ENCODE measurements at regions not wholly inside any gene's neighbourhood (a gene's known extent, or its start where the extent isn't known, plus 50 kb on each side); places are given as distances from the start of the nearest gene placed in this dataset.

DNA sequence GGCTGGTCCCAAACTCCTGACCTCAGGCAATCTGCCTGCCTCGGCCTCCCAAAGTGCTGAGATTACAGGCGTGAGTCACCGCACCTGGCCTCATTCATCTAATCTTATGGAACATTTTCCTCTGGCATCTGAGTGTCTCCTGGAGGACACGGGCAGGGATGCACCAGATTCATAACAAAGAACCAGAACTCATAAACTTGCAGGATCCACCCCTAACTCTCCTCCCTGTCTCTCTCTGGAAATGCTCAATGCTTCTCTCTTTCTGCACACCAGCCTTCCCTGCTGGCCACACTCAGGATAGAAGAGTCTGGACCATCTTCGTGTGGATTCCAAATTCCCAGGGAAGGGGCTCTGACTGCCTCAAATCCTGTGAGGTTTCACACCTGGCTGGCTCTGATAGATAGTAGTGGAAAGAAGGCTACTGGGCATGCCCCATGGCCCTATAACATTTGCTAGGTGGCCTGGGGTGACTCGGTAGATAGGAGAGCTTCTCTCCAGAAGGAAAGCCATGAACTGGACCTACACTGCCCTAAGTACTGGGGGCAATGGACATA lies 483.2 kb upstream of the GYPC start:
- H3K27ac ChIP-seq (ENCODE audit: insufficient read depth, low read length), result no peak overlapping the region
- H3K4me3 ChIP-seq (replicated peaks in 1 of 4; ENCODE audit: control extremely low read depth in 1 of 4, insufficient read depth in 1 of 4, low read depth in 3 of 4, low read length in 4 of 4), result no peak overlapping the region
- H3K9me3 ChIP-seq (ENCODE audit: control insufficient read depth, insufficient read depth, low read depth, low read length), result no peaks in the 10 kb centered on the region
- TF ChIP-seq, protein P1, sequence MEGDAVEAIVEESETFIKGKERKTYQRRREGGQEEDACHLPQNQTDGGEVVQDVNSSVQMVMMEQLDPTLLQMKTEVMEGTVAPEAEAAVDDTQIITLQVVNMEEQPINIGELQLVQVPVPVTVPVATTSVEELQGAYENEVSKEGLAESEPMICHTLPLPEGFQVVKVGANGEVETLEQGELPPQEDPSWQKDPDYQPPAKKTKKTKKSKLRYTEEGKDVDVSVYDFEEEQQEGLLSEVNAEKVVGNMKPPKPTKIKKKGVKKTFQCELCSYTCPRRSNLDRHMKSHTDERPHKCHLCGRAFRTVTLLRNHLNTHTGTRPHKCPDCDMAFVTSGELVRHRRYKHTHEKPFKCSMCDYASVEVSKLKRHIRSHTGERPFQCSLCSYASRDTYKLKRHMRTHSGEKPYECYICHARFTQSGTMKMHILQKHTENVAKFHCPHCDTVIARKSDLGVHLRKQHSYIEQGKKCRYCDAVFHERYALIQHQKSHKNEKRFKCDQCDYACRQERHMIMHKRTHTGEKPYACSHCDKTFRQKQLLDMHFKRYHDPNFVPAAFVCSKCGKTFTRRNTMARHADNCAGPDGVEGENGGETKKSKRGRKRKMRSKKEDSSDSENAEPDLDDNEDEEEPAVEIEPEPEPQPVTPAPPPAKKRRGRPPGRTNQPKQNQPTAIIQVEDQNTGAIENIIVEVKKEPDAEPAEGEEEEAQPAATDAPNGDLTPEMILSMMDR (conservative IDR thresholded peaks at IDR 0.05 in 1 of 2, IDR thresholded peaks at IDR 0.05 in 1 of 2; ENCODE audit: low read depth in 1 of 2, low read length in 2 of 2), result no peak
- H3K9ac ChIP-seq (ENCODE audit: insufficient read depth, low read length), result no peak overlapping the region
- no peaks in the 10 kb centered on the region for H3K27me3 ChIP-seq (ENCODE audit: control insufficient read depth, insufficient read depth, low read length)
- no peaks in the 10 kb centered on the region for H3K79me2 ChIP-seq (ENCODE audit: control insufficient read depth, insufficient read depth, low read length)
- no peaks in the 10 kb centered on the region for H3K36me3 ChIP-seq (ENCODE audit: control insufficient read depth, insufficient read depth, low read length)
- H3K4me1 ChIP-seq (ENCODE audit: control insufficient read depth, extremely low read depth, insufficient read depth, low read length), result no peaks in the 10 kb centered on the region
- H4K20me1 ChIP-seq (ENCODE audit: control insufficient read depth, extremely low read depth, insufficient read depth, low read length), result no peaks in the 10 kb centered on the region
- DNase-seq (ENCODE audit: low read depth in 2 of 2), result no peak
- H2AFZ ChIP-seq (ENCODE audit: low read length), result no peak overlapping the region
- no peak overlapping the region for H3K4me2 ChIP-seq (ENCODE audit: extremely low read depth, insufficient read depth, low read length)

DNA sequence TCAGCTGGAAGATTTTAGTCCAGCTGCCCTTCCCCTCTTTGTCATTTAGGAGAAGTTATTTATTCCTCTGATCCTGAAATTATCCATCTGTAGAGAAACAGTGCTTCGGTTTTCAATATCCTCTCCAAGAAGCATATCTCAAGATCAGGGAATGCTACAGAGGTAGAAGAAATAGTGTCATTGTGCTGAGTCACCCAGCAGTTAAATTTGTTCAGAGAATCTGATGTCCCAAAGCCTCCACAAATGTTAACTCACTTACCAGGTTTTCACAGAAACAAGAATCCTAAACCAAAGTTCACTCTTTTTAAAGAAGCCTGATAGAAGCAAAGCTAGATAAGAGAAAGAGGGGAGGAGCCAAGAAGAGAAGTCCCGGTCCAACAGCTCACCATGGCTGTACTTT lies 480.7 kb upstream of the GYPC start:
- Histone ChIP-seq H3K79me2 (ENCODE audit: control insufficient read depth, insufficient read depth, low read length) (no peaks in the 10 kb centered on the region), H3K9ac (ENCODE audit: insufficient read depth, low read length) (no peak overlapping the region), H3K4me3 (replicated peaks in 1 of 4; ENCODE audit: control extremely low read depth in 1 of 4, insufficient read depth in 1 of 4, low read depth in 3 of 4, low read length in 4 of 4) (no peak overlapping the region), H3K27ac (ENCODE audit: insufficient read depth, low read length) (no peak overlapping the region), H3K27me3 (ENCODE audit: control insufficient read depth, insufficient read depth, low read length) (no peaks in the 10 kb centered on the region), H4K20me1 (ENCODE audit: control insufficient read depth, extremely low read depth, insufficient read depth, low read length) (no peaks in the 10 kb centered on the region), H3K4me2 (ENCODE audit: extremely low read depth, insufficient read depth, low read length) (no peak overlapping the region), H3K36me3 (ENCODE audit: control insufficient read depth, insufficient read depth, low read length) (no peaks in the 10 kb centered on the region), H3K4me1 (ENCODE audit: control insufficient read depth, extremely low read depth, insufficient read depth, low read length) (no peaks in the 10 kb centered on the region), H2AFZ (ENCODE audit: low read length) (no peak overlapping the region), H3K9me3 (ENCODE audit: control insufficient read depth, insufficient read depth, low read depth, low read length) (no peaks in the 10 kb centered on the region)
- TF ChIP-seq, protein P1 (conservative IDR thresholded peaks at IDR 0.05 in 1 of 2, IDR thresholded peaks at IDR 0.05 in 1 of 2; ENCODE audit: low read depth in 1 of 2, low read length in 2 of 2), result no peak
- no peak for TF ChIP-seq EZH2 (IDR thresholded peaks at IDR 0.05; ENCODE audit: low read length, missing control alignments)
- no peak for DNase-seq (ENCODE audit: low read depth in 2 of 2)

DNA sequence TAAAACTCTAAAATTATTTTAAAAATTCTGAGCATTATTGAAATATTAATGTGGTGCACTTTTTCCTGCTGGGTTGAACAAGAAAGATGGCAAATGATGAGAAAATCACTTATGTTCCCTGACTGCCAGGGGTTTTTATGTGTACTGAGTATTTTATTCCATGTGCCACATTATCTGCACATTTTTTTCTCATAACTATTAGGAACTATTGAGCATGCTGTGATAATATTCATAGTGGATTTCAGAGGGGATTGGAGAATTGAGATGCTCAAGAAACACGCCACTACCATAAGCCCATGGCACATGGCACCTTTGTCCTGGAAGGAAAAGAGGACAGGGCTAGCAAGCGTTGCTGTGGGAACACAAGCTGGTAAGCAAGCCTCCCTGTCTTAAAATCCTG lies 478.5 kb upstream of the GYPC start:
- Histone ChIP-seq H3K9ac (ENCODE audit: insufficient read depth, low read length) (no peak overlapping the region), H3K27me3 (ENCODE audit: control insufficient read depth, insufficient read depth, low read length) (no peaks in the 10 kb centered on the region), H3K4me1 (ENCODE audit: control insufficient read depth, extremely low read depth, insufficient read depth, low read length) (no peaks in the 10 kb centered on the region), H4K20me1 (ENCODE audit: control insufficient read depth, extremely low read depth, insufficient read depth, low read length) (no peaks in the 10 kb centered on the region), H3K36me3 (ENCODE audit: control insufficient read depth, insufficient read depth, low read length) (no peaks in the 10 kb centered on the region), H2AFZ (ENCODE audit: low read length) (no peak overlapping the region), H3K9me3 (ENCODE audit: control insufficient read depth, insufficient read depth, low read depth, low read length) (no peaks in the 10 kb centered on the region), H3K4me3 (replicated peaks in 1 of 4; ENCODE audit: control extremely low read depth in 1 of 4, insufficient read depth in 1 of 4, low read depth in 3 of 4, low read length in 4 of 4) (no peak overlapping the region), H3K4me2 (ENCODE audit: extremely low read depth, insufficient read depth, low read length) (no peak overlapping the region), H3K79me2 (ENCODE audit: control insufficient read depth, insufficient read depth, low read length) (no peaks in the 10 kb centered on the region), H3K27ac (ENCODE audit: insufficient read depth, low read length) (no peak overlapping the region)
- no peak for DNase-seq (ENCODE audit: low read depth in 2 of 2)
- TF ChIP-seq, protein P1 (conservative IDR thresholded peaks at IDR 0.05 in 1 of 2, IDR thresholded peaks at IDR 0.05 in 1 of 2; ENCODE audit: low read depth in 1 of 2, low read length in 2 of 2), result no peak
- no peak for TF ChIP-seq EZH2 (IDR thresholded peaks at IDR 0.05; ENCODE audit: low read length, missing control alignments)

All from fibroblast of lung (primary cell).